HepG2 (cell line): ENCODE measurements at regions not wholly inside any gene's neighbourhood (a gene's known extent, or its start where the extent isn't known, plus 50 kb on each side); places are given as distances from the start of the nearest gene placed in this dataset.
A peak's percentile ranks its signal among the peaks of the same experiment; 100 is the strongest.
"Not testable (repeated sequence)": the region's sequence is repeated elsewhere in the genome, so short reads cannot be mapped to it uniquely, and the experiment has no call there.

Experiments
- ATAC-seq: fragments of 200-7000 bp; cut with Tn5 transposase; 3 replicates; pipeline ENCODE4 v1.9.1; 2020; ENCODE audit warnings: mild to moderate bottlenecking, moderate library complexity
- BruUV-seq: library from RNA; stranded (reverse); fragments of 400-500 nt; replicated peaks from 2 replicates; lab custom pipeline; 2021; lab: Mats Ljungman, UMichigan
- CTCF ChIA-PET: fragments of 300-600 bp; formaldehyde crosslinking; extraction: SDS; loops from one replicate; lab custom pipeline; 2021; ENCODE audit warnings: low total read pairs, inconsistent platforms, low intra/inter-chr PET ratio; lab: Yijun Ruan, JAX
- POLR2A ChIA-PET: fragments of 350-600 bp; sonication (Branson Sonifier 250); formaldehyde crosslinking; loops from one replicate; lab custom pipeline; 2020; ENCODE audit warnings: antibody characterized with exemption, inconsistent platforms; lab: Yijun Ruan, JAX
- DNase-seq: peaks from one replicate; pipeline ENCODE4 v3.0.0-alpha.2; 2015; ENCODE audit warnings: low spot score
- FAIRE-seq: peaks from 3 replicates; lab custom pipeline; 2011; peaks lifted over from hg19 to GRCh38; lab: Jason Lieb, UNC
- H2AFZ ChIP-seq: one replicate; pipeline ENCODE4 v1.6.1; 2011; ENCODE audit warnings: low read length, inconsistent platforms
- H3K27ac ChIP-seq: fragments of 300-600 bp; 3 replicates; pipeline ENCODE4 v1.8.0; 2011; ENCODE audit warnings: mixed run types, mild to moderate bottlenecking, mixed read lengths, low read length, inconsistent platforms; ENCODE audit not compliant: insufficient read depth; ENCODE audit errors: extremely low read length
- H3K27me3 ChIP-seq, 2 experiments: fragments of 200-600 bp in 1 of 2; 2 replicates in 1 of 2; 3 replicates in 1 of 2; pipeline versions ENCODE4 v1.6.0 to v1.8.0; 2011; ENCODE audit warnings: low read length in 2 of 2, mild to moderate bottlenecking in 2 of 2, moderate library complexity in 2 of 2, inconsistent platforms in 1 of 2; ENCODE audit not compliant: insufficient read depth in 2 of 2, control insufficient read depth in 1 of 2
- H3K36me3 ChIP-seq, 2 experiments: fragments of 200-600 bp in 1 of 2; replicated peaks in 1 of 2; 2 replicates in 1 of 2; 3 replicates in 1 of 2; pipeline versions ENCODE4 v1.5.1 to v1.8.0; 2011; ENCODE audit warnings: low read length in 2 of 2, inconsistent platforms in 1 of 2; ENCODE audit not compliant: insufficient read depth in 2 of 2, control insufficient read depth in 1 of 2
- H3K4me1 ChIP-seq: 2 replicates; pipeline ENCODE4 v1.5.1; 2012; ENCODE audit warnings: low read length, inconsistent platforms; ENCODE audit not compliant: insufficient read depth
- H3K4me2 ChIP-seq: 2 replicates; pipeline ENCODE4 v1.6.0; 2011; ENCODE audit warnings: low read depth, low read length, inconsistent platforms
- H3K4me3 ChIP-seq, 3 experiments: fragments of 200-600 bp in 1 of 3; sonication (generic), shearing (Covaris generic) in 1 of 3; replicated peaks in 1 of 3; 2 replicates each; pipeline ENCODE4 v1.5.1; 2011 to 2016; ENCODE audit warnings: low read length in 3 of 3, inconsistent platforms in 2 of 3, low read depth in 2 of 3, mild to moderate bottlenecking in 2 of 3, control low read depth in 1 of 3, mixed read lengths in 1 of 3; ENCODE audit not compliant: insufficient read depth in 1 of 3
- H3K79me2 ChIP-seq: one replicate; pipeline ENCODE4 v1.6.1; 2011; ENCODE audit warnings: low read length, inconsistent platforms; ENCODE audit not compliant: insufficient read depth
- H3K9ac ChIP-seq: 2 replicates; pipeline ENCODE4 v1.6.0; 2011; ENCODE audit warnings: mild to moderate bottlenecking, low read depth, low read length, inconsistent platforms; ENCODE audit not compliant: insufficient read depth
- H3K9me3 ChIP-seq: 2 replicates; pipeline ENCODE4 v1.5.1; 2012; ENCODE audit warnings: mild to moderate bottlenecking, low read length
- H4K20me1 ChIP-seq: 2 replicates; pipeline ENCODE4 v1.6.0; 2011; ENCODE audit warnings: inconsistent platforms, mild to moderate bottlenecking, low read length, moderate library complexity; ENCODE audit not compliant: insufficient read depth
- CREB1 ChIP-seq, 2 experiments: fragments of 450-650 bp in 1 of 2; IDR thresholded peaks; 2 replicates each; pipeline ENCODE4 v1.6.1; 2016 to 2017; ENCODE audit warnings: control low read depth in 1 of 2, mild to moderate bottlenecking in 1 of 2, missing compliant biosample characterization in 1 of 2, missing genetic modification characterization in 1 of 2
- HES4 ChIP-seq: sonication (generic); formaldehyde crosslinking; IDR thresholded peaks from 2 replicates; pipeline ENCODE4 v1.9.0; 2021; ENCODE audit warnings: mild to moderate bottlenecking, missing genetic modification reagents, borderline replicate concordance
- MBNL3 ChIP-seq: fragments of 250-450 bp; sonication (Bioruptor Pico); conservative IDR thresholded peaks from 2 replicates; pipeline ENCODE4 v1.8.0; 2022; ENCODE audit warnings: mild to moderate bottlenecking, inconsistent platforms
- SP1 ChIP-seq, 2 experiments: fragments of 450-650 bp in 1 of 2; sonication (generic) in 1 of 2; formaldehyde crosslinking in 1 of 2; IDR thresholded peaks; 2 replicates each; pipeline versions ENCODE4 v1.4.0 to v1.6.1; 2016 to 2020; ENCODE audit warnings: missing genetic modification reagents in 1 of 2
- TBL1XR1 ChIP-seq: fragments of 150-350 bp; IDR thresholded peaks from 2 replicates; pipeline ENCODE4 v1.6.1; 2014; ENCODE audit warnings: borderline replicate concordance, low read length; ENCODE audit not compliant: partially characterized antibody
- ZNF639 ChIP-seq: conservative IDR thresholded peaks from 2 replicates; pipeline ENCODE4 v1.6.1; 2018; ENCODE audit warnings: missing genetic modification reagents
- WGBS: methylation state at CpG from one replicate; pipeline ENCODE4 v1.1.6; 2017; ENCODE audit warnings: low lambda C conversion rate; 5-methylcytosine and 5-hydroxymethylcytosine counted together
- in situ Hi-C: cut with HindIII; loops from 2 replicates; pipeline ENCODE4 v1.10.0; 2017; ENCODE audit warnings: low pct_unique_long_range_greater_than_20kb; ENCODE audit not compliant: extremely low pct_ligation_motif_present
- intact Hi-C: fragments of 100-400 bp; cut with micrococcal nuclease; formaldehyde crosslinking; loops from one replicate; pipeline ENCODE4 v1.10.0; 2022; ENCODE audit not compliant: unreplicated experiment

GRCh38 chr18:1511619-1512311, 607.1 kb downstream of the ADCYAP1 start (continued):
- TF ChIP-seq SP1 (IDR thresholded peaks at IDR 0.05) (no peak), SP1 (CRISPR knock-in tag; IDR thresholded peaks at IDR 0.05) (no peak)

- FAIRE-seq (no peak), ATAC-seq (no peak)
- POLR2A ChIA-PET, result no interaction called here
Observed at GRCh38 chr18:1513519-1513918, 608.8 kb downstream of the ADCYAP1 start.

GRCh38 chr18:1521588-1522248, 617.0 kb downstream of the ADCYAP1 start:
- POLR2A ChIA-PET, ATAC-seq, FAIRE-seq, H4K20me1 ChIP-seq, H2AFZ ChIP-seq, BruUV-seq, intact Hi-C loops, H3K27ac ChIP-seq, DNase-seq, H3K36me3 ChIP-seq, H3K9ac ChIP-seq, H3K4me1 ChIP-seq, H3K79me2 ChIP-seq, in situ Hi-C loops, H3K9me3 ChIP-seq, H3K4me3 ChIP-seq, H3K4me2 ChIP-seq, H3K27me3 ChIP-seq, CTCF ChIA-PET: not testable (repeated sequence)
- 70% methylated on average over 12 of the region's 30 CpGs for WGBS

More at GRCh38 chr18:1513519-1513918, 608.8 kb downstream of the ADCYAP1 start:
- H3K4me2 ChIP-seq, result no peak overlapping the region
- no peak overlapping the region for H3K4me3 ChIP-seq
- BruUV-seq, result no TSS peak
- H3K4me1 ChIP-seq, result no peaks in the 10 kb centered on the region
- H4K20me1 ChIP-seq, result no peaks in the 10 kb centered on the region
- CTCF ChIA-PET, result no interaction called here
- H3K79me2 ChIP-seq, result no peaks in the 10 kb centered on the region
- no peaks in the 10 kb centered on the region for H3K36me3 ChIP-seq
- H3K9me3 ChIP-seq, result no peaks in the 10 kb centered on the region
- no peak overlapping the region for H3K9ac ChIP-seq
- no peak overlapping the region for H2AFZ ChIP-seq
- DNase-seq, result peak; percentile 3
- no peak for TF ChIP-seq MBNL3 (CRISPR knock-in tag)
- TF ChIP-seq ZNF639, result no peak
- peak; percentile 25; the same call in 1 of the 2 replicates for TF ChIP-seq CREB1 (IDR thresholded peaks at IDR 0.05)
- no peak for TF ChIP-seq CREB1 (CRISPR knock-in tag; IDR thresholded peaks at IDR 0.05)
- no peak for TF ChIP-seq TBL1XR1
- TF ChIP-seq HES4 (CRISPR knock-in tag), result no peak
- in situ Hi-C loops, result no loop called here
- intact Hi-C loops, result loop anchor here (10.0 kb wide), 1 partner anchor 649 kb away; no protein-coding TSS in a partner anchor
- H3K27me3 ChIP-seq, result no peaks in the 10 kb centered on the region; a peak in 1 of 5 replicates
- H3K27ac ChIP-seq, result no peak overlapping the region
- 0% methylated on average over 1 of the region's 1 CpG for WGBS
